ENCODE measurements at regions not wholly inside any gene's neighbourhood (a gene's known extent, or its start where the extent isn't known, plus 50 kb on each side); places are given as distances from the start of the nearest gene placed in this dataset.
"Not testable (repeated sequence)": the region's sequence is repeated elsewhere in the genome, so short reads cannot be mapped to it uniquely, and the experiment has no call there.

GRCh38 chr15:30688684-30689083 is 62.8 kb downstream of the ARHGAP11B start:
- H3K27ac ChIP-seq (ENCODE audit: low read depth, low read length); H4K8ac ChIP-seq (ENCODE audit: low read depth, low read length); H4K5ac ChIP-seq (ENCODE audit: low read length); H3K4me3 ChIP-seq (ENCODE audit: low read length); H3K4me2 ChIP-seq (ENCODE audit: low read length); H3K18ac ChIP-seq (ENCODE audit: low read length); H3K27me3 ChIP-seq (ENCODE audit: insufficient read depth, low read length, poor library complexity); H3K4me1 ChIP-seq (ENCODE audit: control insufficient read depth, low read depth, low read length); H3K79me2 ChIP-seq (ENCODE audit: control insufficient read depth, insufficient read depth, low read length); H2BK120ac ChIP-seq (ENCODE audit: low read depth, low read length); H3K4ac ChIP-seq (ENCODE audit: low read depth, low read length); H3K56ac ChIP-seq (ENCODE audit: low read length); H2AK5ac ChIP-seq (ENCODE audit: low read length); H3K9ac ChIP-seq (ENCODE audit: low read length); H2BK5ac ChIP-seq (ENCODE audit: low read length); H3K79me1 ChIP-seq (ENCODE audit: low read length); H2BK15ac ChIP-seq (replicated peaks; ENCODE audit: low read depth); H3K23ac ChIP-seq (ENCODE audit: low read length); H3K36me3 ChIP-seq (ENCODE audit: control insufficient read depth, insufficient read depth, low read length); DNase-seq: not testable (repeated sequence)
- WGBS (ENCODE audit: extremely low coverage, insufficient coverage, low lambda C conversion rate), result no CpG with 5 or more reads among the region's 5 CpGs

GRCh38 chr15:30690153-30690552 is 64.2 kb downstream of the ARHGAP11B start:
- H2BK15ac ChIP-seq (replicated peaks; ENCODE audit: low read depth); H4K5ac ChIP-seq (ENCODE audit: low read length); H3K27ac ChIP-seq (ENCODE audit: low read depth, low read length); H3K36me3 ChIP-seq (ENCODE audit: control insufficient read depth, insufficient read depth, low read length); H3K4me2 ChIP-seq (ENCODE audit: low read length); H4K8ac ChIP-seq (ENCODE audit: low read depth, low read length); H3K18ac ChIP-seq (ENCODE audit: low read length); H2BK120ac ChIP-seq (ENCODE audit: low read depth, low read length); H3K23ac ChIP-seq (ENCODE audit: low read length); H2AK5ac ChIP-seq (ENCODE audit: low read length); H3K27me3 ChIP-seq (ENCODE audit: insufficient read depth, low read length, poor library complexity); H3K79me2 ChIP-seq (ENCODE audit: control insufficient read depth, insufficient read depth, low read length); H3K9ac ChIP-seq (ENCODE audit: low read length); H3K79me1 ChIP-seq (ENCODE audit: low read length); H2BK5ac ChIP-seq (ENCODE audit: low read length); H3K4me3 ChIP-seq (ENCODE audit: low read length); H3K4me1 ChIP-seq (ENCODE audit: control insufficient read depth, low read depth, low read length); H3K4ac ChIP-seq (ENCODE audit: low read depth, low read length); DNase-seq; H3K56ac ChIP-seq (ENCODE audit: low read length): not testable (repeated sequence)
- no CpG with 5 or more reads among the region's 2 CpGs for WGBS (ENCODE audit: extremely low coverage, insufficient coverage, low lambda C conversion rate)

- H3K9ac ChIP-seq (ENCODE audit: low read length); H3K27me3 ChIP-seq (ENCODE audit: insufficient read depth, low read length, poor library complexity); H3K36me3 ChIP-seq (ENCODE audit: control insufficient read depth, insufficient read depth, low read length); H3K79me2 ChIP-seq (ENCODE audit: control insufficient read depth, insufficient read depth, low read length); H3K79me1 ChIP-seq (ENCODE audit: low read length); H4K5ac ChIP-seq (ENCODE audit: low read length); H3K23ac ChIP-seq (ENCODE audit: low read length); H3K27ac ChIP-seq (ENCODE audit: low read depth, low read length); DNase-seq; H2BK120ac ChIP-seq (ENCODE audit: low read depth, low read length); H3K56ac ChIP-seq (ENCODE audit: low read length); H3K4me1 ChIP-seq (ENCODE audit: control insufficient read depth, low read depth, low read length); H3K4me3 ChIP-seq (ENCODE audit: low read length); H2BK5ac ChIP-seq (ENCODE audit: low read length); H3K4ac ChIP-seq (ENCODE audit: low read depth, low read length); H2BK15ac ChIP-seq (replicated peaks; ENCODE audit: low read depth); H3K18ac ChIP-seq (ENCODE audit: low read length); H4K8ac ChIP-seq (ENCODE audit: low read depth, low read length); H3K4me2 ChIP-seq (ENCODE audit: low read length); H2AK5ac ChIP-seq (ENCODE audit: low read length): not testable (repeated sequence)
- WGBS (ENCODE audit: extremely low coverage, insufficient coverage, low lambda C conversion rate), result no CpG with 5 or more reads among the region's 3 CpGs
Measured at GRCh38 chr15:30695811-30696210, 69.9 kb downstream of the ARHGAP11B start.

GRCh38 chr15:30696439-30697314 is 70.7 kb downstream of the ARHGAP11B start:
- DNase-seq; H3K23ac ChIP-seq (ENCODE audit: low read length); H3K79me2 ChIP-seq (ENCODE audit: control insufficient read depth, insufficient read depth, low read length); H3K56ac ChIP-seq (ENCODE audit: low read length); H3K9ac ChIP-seq (ENCODE audit: low read length); H2BK5ac ChIP-seq (ENCODE audit: low read length); H3K27me3 ChIP-seq (ENCODE audit: insufficient read depth, low read length, poor library complexity); H3K4me2 ChIP-seq (ENCODE audit: low read length); H2BK120ac ChIP-seq (ENCODE audit: low read depth, low read length); H2BK15ac ChIP-seq (replicated peaks; ENCODE audit: low read depth); H3K27ac ChIP-seq (ENCODE audit: low read depth, low read length); H3K79me1 ChIP-seq (ENCODE audit: low read length); H3K18ac ChIP-seq (ENCODE audit: low read length); H3K4me3 ChIP-seq (ENCODE audit: low read length); H4K5ac ChIP-seq (ENCODE audit: low read length); H3K36me3 ChIP-seq (ENCODE audit: control insufficient read depth, insufficient read depth, low read length); H2AK5ac ChIP-seq (ENCODE audit: low read length); H4K8ac ChIP-seq (ENCODE audit: low read depth, low read length); H3K4me1 ChIP-seq (ENCODE audit: control insufficient read depth, low read depth, low read length); H3K4ac ChIP-seq (ENCODE audit: low read depth, low read length): not testable (repeated sequence)
- no CpG with 5 or more reads among the region's 15 CpGs for WGBS (ENCODE audit: extremely low coverage, insufficient coverage, low lambda C conversion rate)

- DNase-seq; H4K8ac ChIP-seq (ENCODE audit: low read depth, low read length); H3K4me3 ChIP-seq (ENCODE audit: low read length); H3K36me3 ChIP-seq (ENCODE audit: control insufficient read depth, insufficient read depth, low read length); H2BK15ac ChIP-seq (replicated peaks; ENCODE audit: low read depth); H3K27me3 ChIP-seq (ENCODE audit: insufficient read depth, low read length, poor library complexity); H2BK120ac ChIP-seq (ENCODE audit: low read depth, low read length); H2AK5ac ChIP-seq (ENCODE audit: low read length); H3K4ac ChIP-seq (ENCODE audit: low read depth, low read length); H3K79me2 ChIP-seq (ENCODE audit: control insufficient read depth, insufficient read depth, low read length); H3K27ac ChIP-seq (ENCODE audit: low read depth, low read length); H2BK5ac ChIP-seq (ENCODE audit: low read length); H3K4me1 ChIP-seq (ENCODE audit: control insufficient read depth, low read depth, low read length); H3K4me2 ChIP-seq (ENCODE audit: low read length); H3K56ac ChIP-seq (ENCODE audit: low read length); H3K23ac ChIP-seq (ENCODE audit: low read length); H3K79me1 ChIP-seq (ENCODE audit: low read length); H3K9ac ChIP-seq (ENCODE audit: low read length); H4K5ac ChIP-seq (ENCODE audit: low read length); H3K18ac ChIP-seq (ENCODE audit: low read length): not testable (repeated sequence)
- no CpG with 5 or more reads among the region's 3 CpGs for WGBS (ENCODE audit: extremely low coverage, insufficient coverage, low lambda C conversion rate)
Measured at GRCh38 chr15:30697315-30697685, 71.4 kb downstream of the ARHGAP11B start.

All from mesendoderm (in vitro differentiated cells).